ENCODE measurements at regions not wholly inside any gene's neighbourhood (a gene's known extent, or its start where the extent isn't known, plus 50 kb on each side); places are given as distances from the start of the nearest gene placed in this dataset.

DNA sequence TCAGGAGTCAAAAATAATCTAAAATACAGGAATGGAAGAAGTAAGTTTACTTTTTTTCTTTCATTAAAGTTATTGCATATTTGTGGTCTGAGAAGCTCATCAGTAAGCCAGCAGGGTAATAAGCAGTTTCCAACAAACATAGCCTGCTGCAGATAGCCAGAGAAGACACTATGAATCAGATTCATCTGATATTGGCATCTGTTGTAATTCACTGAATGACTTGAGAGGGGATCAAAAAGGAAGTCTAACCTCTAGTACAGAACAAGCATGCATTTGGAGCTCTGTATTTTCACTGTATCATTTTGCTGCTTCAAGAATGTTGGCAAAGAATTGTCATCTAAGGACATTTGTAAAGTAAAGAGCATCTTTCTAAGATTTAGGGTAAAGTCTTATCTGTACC, 53.8 kb upstream of the UFL1 start:
- Histone ChIP-seq H3K4me2 (ENCODE audit: low read depth, low read length, poor library complexity, severe bottlenecking) (no peak overlapping the region), H3K36me3 (ENCODE audit: low read length) (no peaks in the 10 kb centered on the region), H3K27ac (ENCODE audit: low read depth, low read length) (no peak overlapping the region), H3K9me2 (replicated peaks; ENCODE audit: insufficient read depth, low read length) (no peaks in the 10 kb centered on the region), H3K4me3 (ENCODE audit: insufficient read depth, low read length, poor library complexity, severe bottlenecking) (no peak overlapping the region), H4K20me1 (ENCODE audit: low read depth, low read length) (no peaks in the 10 kb centered on the region), H3K79me2 (ENCODE audit: insufficient read depth, low read length) (no peaks in the 10 kb centered on the region), H3K27me3 (ENCODE audit: low read length) (no peaks in the 10 kb centered on the region), H3K9me3 (ENCODE audit: insufficient read depth, low read length) (no peaks in the 10 kb centered on the region), H3K9ac (ENCODE audit: low read length) (no peak overlapping the region), H3F3A (ENCODE audit: insufficient read depth) (no peaks in the 10 kb centered on the region), H2AFZ (ENCODE audit: low read depth, low read length, severe bottlenecking) (no peak overlapping the region)
- no peak for TF ChIP-seq EZH2phosphoT487 (conservative IDR thresholded peaks at IDR 0.05; ENCODE audit: low read length)
- TF ChIP-seq, protein P1, sequence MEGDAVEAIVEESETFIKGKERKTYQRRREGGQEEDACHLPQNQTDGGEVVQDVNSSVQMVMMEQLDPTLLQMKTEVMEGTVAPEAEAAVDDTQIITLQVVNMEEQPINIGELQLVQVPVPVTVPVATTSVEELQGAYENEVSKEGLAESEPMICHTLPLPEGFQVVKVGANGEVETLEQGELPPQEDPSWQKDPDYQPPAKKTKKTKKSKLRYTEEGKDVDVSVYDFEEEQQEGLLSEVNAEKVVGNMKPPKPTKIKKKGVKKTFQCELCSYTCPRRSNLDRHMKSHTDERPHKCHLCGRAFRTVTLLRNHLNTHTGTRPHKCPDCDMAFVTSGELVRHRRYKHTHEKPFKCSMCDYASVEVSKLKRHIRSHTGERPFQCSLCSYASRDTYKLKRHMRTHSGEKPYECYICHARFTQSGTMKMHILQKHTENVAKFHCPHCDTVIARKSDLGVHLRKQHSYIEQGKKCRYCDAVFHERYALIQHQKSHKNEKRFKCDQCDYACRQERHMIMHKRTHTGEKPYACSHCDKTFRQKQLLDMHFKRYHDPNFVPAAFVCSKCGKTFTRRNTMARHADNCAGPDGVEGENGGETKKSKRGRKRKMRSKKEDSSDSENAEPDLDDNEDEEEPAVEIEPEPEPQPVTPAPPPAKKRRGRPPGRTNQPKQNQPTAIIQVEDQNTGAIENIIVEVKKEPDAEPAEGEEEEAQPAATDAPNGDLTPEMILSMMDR (IDR thresholded peaks at IDR 0.05; ENCODE audit: insufficient read depth, low read length, poor library complexity, severe bottlenecking), result no peak

DNA sequence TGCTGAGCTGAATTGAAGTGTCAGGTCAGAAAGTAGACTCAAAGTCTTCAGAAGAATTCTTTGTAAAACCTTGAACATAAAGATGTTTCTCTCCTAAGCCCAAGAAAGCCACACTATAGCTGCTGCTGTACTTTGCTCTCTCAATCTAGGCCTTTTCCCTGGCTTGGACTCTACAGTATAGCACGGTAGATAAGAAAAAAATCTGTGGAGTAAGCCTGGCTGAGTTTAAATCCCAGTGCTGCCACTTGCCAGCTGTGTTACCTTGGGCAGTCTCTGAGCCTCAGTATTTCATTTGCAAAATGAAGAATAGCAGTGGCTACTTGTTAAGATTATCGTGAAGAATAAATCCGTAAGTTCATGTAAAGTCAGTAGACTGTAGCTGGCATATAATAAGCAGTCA, 53.3 kb upstream of the UFL1 start:
- H3K4me2 ChIP-seq (ENCODE audit: low read depth, low read length, poor library complexity, severe bottlenecking), result no peak overlapping the region
- H3F3A ChIP-seq (ENCODE audit: insufficient read depth), result no peaks in the 10 kb centered on the region
- no peaks in the 10 kb centered on the region for H3K36me3 ChIP-seq (ENCODE audit: low read length)
- H3K27me3 ChIP-seq (ENCODE audit: low read length), result no peaks in the 10 kb centered on the region
- no peak overlapping the region for H2AFZ ChIP-seq (ENCODE audit: low read depth, low read length, severe bottlenecking)
- no peaks in the 10 kb centered on the region for H3K9me2 ChIP-seq (replicated peaks; ENCODE audit: insufficient read depth, low read length)
- H3K79me2 ChIP-seq (ENCODE audit: insufficient read depth, low read length), result no peaks in the 10 kb centered on the region
- H3K9me3 ChIP-seq (ENCODE audit: insufficient read depth, low read length), result no peaks in the 10 kb centered on the region
- TF ChIP-seq EZH2phosphoT487 (conservative IDR thresholded peaks at IDR 0.05; ENCODE audit: low read length), result no peak
- TF ChIP-seq, protein P1 (IDR thresholded peaks at IDR 0.05; ENCODE audit: insufficient read depth, low read length, poor library complexity, severe bottlenecking), result no peak
- H3K27ac ChIP-seq (ENCODE audit: low read depth, low read length), result no peak overlapping the region
- no peaks in the 10 kb centered on the region for H4K20me1 ChIP-seq (ENCODE audit: low read depth, low read length)
- H3K9ac ChIP-seq (ENCODE audit: low read length), result no peak overlapping the region
- no peak overlapping the region for H3K4me3 ChIP-seq (ENCODE audit: insufficient read depth, low read length, poor library complexity, severe bottlenecking)

DNA sequence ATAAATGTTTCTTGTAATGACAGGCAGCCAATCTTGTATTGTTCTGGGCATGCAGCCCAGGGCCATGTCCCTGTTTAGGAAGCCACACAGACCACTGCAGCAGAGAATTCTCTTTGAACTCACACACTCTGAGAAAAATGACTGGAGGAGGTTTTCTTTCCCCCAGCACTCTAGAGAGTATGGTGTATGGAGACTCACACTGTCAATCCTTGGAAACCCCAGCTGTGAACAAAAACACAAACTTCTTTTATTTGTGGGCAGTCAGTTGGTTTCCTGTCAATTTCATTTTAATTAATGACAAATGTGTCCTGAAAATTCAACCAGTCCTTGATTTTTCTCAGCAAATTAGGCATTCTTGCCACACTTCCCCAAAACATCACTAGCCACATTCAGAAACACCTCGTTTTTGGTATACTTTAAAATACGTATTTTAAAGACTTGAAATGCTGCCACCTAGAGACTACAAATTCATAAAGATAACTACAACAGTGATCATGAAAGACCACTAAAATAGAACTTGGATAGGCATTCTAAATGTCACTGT, 52.9 kb upstream of the UFL1 start:
- Histone ChIP-seq H3K27ac (ENCODE audit: low read depth, low read length) (no peak overlapping the region), H3K27me3 (ENCODE audit: low read length) (no peaks in the 10 kb centered on the region), H3K9me3 (ENCODE audit: insufficient read depth, low read length) (no peaks in the 10 kb centered on the region), H4K20me1 (ENCODE audit: low read depth, low read length) (no peaks in the 10 kb centered on the region), H3K36me3 (ENCODE audit: low read length) (no peaks in the 10 kb centered on the region), H3F3A (ENCODE audit: insufficient read depth) (no peaks in the 10 kb centered on the region), H3K9ac (ENCODE audit: low read length) (no peak overlapping the region), H3K4me2 (ENCODE audit: low read depth, low read length, poor library complexity, severe bottlenecking) (no peak overlapping the region), H3K4me3 (ENCODE audit: insufficient read depth, low read length, poor library complexity, severe bottlenecking) (no peak overlapping the region), H3K9me2 (replicated peaks; ENCODE audit: insufficient read depth, low read length) (no peaks in the 10 kb centered on the region), H3K79me2 (ENCODE audit: insufficient read depth, low read length) (no peaks in the 10 kb centered on the region), H2AFZ (ENCODE audit: low read depth, low read length, severe bottlenecking) (no peak overlapping the region)
- TF ChIP-seq, protein P1 (IDR thresholded peaks at IDR 0.05; ENCODE audit: insufficient read depth, low read length, poor library complexity, severe bottlenecking), result peak; percentile 42
- no peak for TF ChIP-seq EZH2phosphoT487 (conservative IDR thresholded peaks at IDR 0.05; ENCODE audit: low read length)
